A549 (cell line): ENCODE measurements at regions not wholly inside any gene's neighbourhood (a gene's known extent, or its start where the extent isn't known, plus 50 kb on each side); places are given as distances from the start of the nearest gene placed in this dataset.

Experiments
- ATAC-seq, 2 experiments: fragments of 200-7000 bp in 1 of 2; fragments of >200 bp in 1 of 2; cut with Nextera tagmentation in 1 of 2; cut with Tn5 transposase in 1 of 2; 3 replicates each; pipeline versions ENCODE4 v1.8.0 to v1.9.1; 2018 to 2020; ENCODE audit warnings: mild to moderate bottlenecking in 1 of 2, moderate library complexity in 1 of 2
- CTCF ChIA-PET: fragments of 300-600 bp; sonication (Branson Sonifier 250); formaldehyde crosslinking; extraction: SDS; loops from one replicate; lab custom pipeline; 2021; ENCODE audit warnings: antibody characterized with exemption, inconsistent platforms; lab: Yijun Ruan, JAX
- POLR2A ChIA-PET: fragments of 350-600 bp; formaldehyde crosslinking; extraction: SDS; loops from one replicate; lab custom pipeline; 2021; ENCODE audit warnings: antibody characterized with exemption, inconsistent platforms; lab: Yijun Ruan, JAX
- DNase-seq, 2 experiments: peaks; one replicate each; pipeline versions ENCODE4 v3.0.0 to v3.0.0-alpha.2; 2011 to 2016; ENCODE audit warnings: low read depth in 1 of 2, low spot score in 1 of 2
- FAIRE-seq: peaks from 2 replicates; lab custom pipeline; 2011; peaks lifted over from hg19 to GRCh38; lab: Jason Lieb, UNC
- H3K27ac ChIP-seq, 2 experiments: fragments of >200 bp; sonication (Bioruptor Twin); formaldehyde crosslinking; 3 replicates each; pipeline ENCODE4 v1.5.1; 2016 to 2017
- H3K4me1 ChIP-seq: fragments of >200 bp; sonication (Bioruptor Twin); formaldehyde crosslinking; 3 replicates; pipeline ENCODE4 v1.6.1; 2016
- H3K4me2 ChIP-seq: fragments of >200 bp; sonication (Bioruptor Twin); formaldehyde crosslinking; 3 replicates; pipeline ENCODE4 v1.6.1; 2016
- H3K4me3 ChIP-seq: fragments of >200 bp; sonication (Bioruptor Twin); formaldehyde crosslinking; 3 replicates; pipeline ENCODE4 v1.5.1; 2016
- H3K9me3 ChIP-seq: fragments of >200 bp; sonication (Bioruptor Twin); formaldehyde crosslinking; 3 replicates; pipeline ENCODE4 v1.6.1; 2016
- BHLHE40 ChIP-seq: IDR thresholded peaks from 2 replicates; pipeline ENCODE4 v1.6.1; 2012; ENCODE audit warnings: low read depth, low read length, inconsistent platforms
- CEBPB ChIP-seq, 2 experiments: fragments of >200 bp in 1 of 2; sonication (Bioruptor Twin) in 1 of 2; formaldehyde crosslinking in 1 of 2; IDR thresholded peaks; 2 replicates each; pipeline ENCODE4 v1.6.1; 2012 to 2016
- CHD2 ChIP-seq: fragments of 150-350 bp; IDR thresholded peaks from 2 replicates; pipeline ENCODE4 v1.6.1; 2014; ENCODE audit warnings: low read length; ENCODE audit not compliant: partially characterized antibody
- EHMT2 ChIP-seq: fragments of 200-600 bp; sonication (generic); IDR thresholded peaks from 2 replicates; pipeline ENCODE4 v1.6.1; 2016; ENCODE audit warnings: antibody characterized with exemption, low read depth, mild to moderate bottlenecking, moderate library complexity
- EP300 ChIP-seq, 2 experiments: fragments of >200 bp; sonication (Bioruptor Twin); formaldehyde crosslinking; IDR thresholded peaks; 2 replicates in 1 of 2; 3 replicates in 1 of 2; pipeline ENCODE4 v1.6.1; 2016 to 2017
- ESRRA ChIP-seq: fragments of 150-350 bp; IDR thresholded peaks from 2 replicates; pipeline ENCODE4 v1.6.1; 2014; ENCODE audit warnings: mild to moderate bottlenecking, low read length, borderline replicate concordance
- HOXA7 ChIP-seq: fragments of 250-450 bp; sonication (Bioruptor Pico); IDR thresholded peaks from 2 replicates; pipeline ENCODE4 v1.5.0; 2020; ENCODE audit warnings: mild to moderate bottlenecking, moderate library complexity
- HOXB13 ChIP-seq: fragments of 250-450 bp; sonication (Bioruptor Pico); IDR thresholded peaks from 2 replicates; pipeline ENCODE4 v1.5.0; 2020; ENCODE audit warnings: low read depth, mild to moderate bottlenecking, moderate library complexity
- HOXB5 ChIP-seq: fragments of 250-450 bp; sonication (Bioruptor Pico); IDR thresholded peaks from 2 replicates; pipeline ENCODE4 v1.5.0; 2020; ENCODE audit warnings: mild to moderate bottlenecking, moderate library complexity
- JUN ChIP-seq, 2 experiments: fragments of >200 bp; sonication (Bioruptor Twin); formaldehyde crosslinking; IDR thresholded peaks; 2 replicates in 1 of 2; 3 replicates in 1 of 2; pipeline ENCODE4 v1.6.1; 2016 to 2017
- MAFK ChIP-seq: fragments of 450-650 bp; IDR thresholded peaks from 2 replicates; pipeline ENCODE4 v1.6.1; 2014; ENCODE audit not compliant: partially characterized antibody
- MAX ChIP-seq: IDR thresholded peaks from 2 replicates; pipeline ENCODE4 v1.6.1; 2012
- NFE2L2 ChIP-seq: fragments of 150-350 bp; conservative IDR thresholded peaks from 2 replicates; pipeline ENCODE4 v1.6.1; 2014; ENCODE audit warnings: low read length
- NR3C1 ChIP-seq: fragments of >200 bp; sonication (Bioruptor Twin); formaldehyde crosslinking; IDR thresholded peaks from 3 replicates; pipeline ENCODE4 v1.6.1; 2017
- PBX3 ChIP-seq: IDR thresholded peaks from 2 replicates; pipeline ENCODE4 v1.6.1; 2012
- PHF8 ChIP-seq: fragments of 200-600 bp; sonication (generic); IDR thresholded peaks from 2 replicates; pipeline ENCODE4 v1.6.1; 2016; ENCODE audit warnings: low read depth, mild to moderate bottlenecking, antibody characterized with exemption, moderate library complexity, borderline replicate concordance
- RARB ChIP-seq: fragments of 250-450 bp; sonication (Bioruptor Pico); IDR thresholded peaks from 2 replicates; pipeline ENCODE4 v1.8.0; 2021; ENCODE audit warnings: mild to moderate bottlenecking, moderate library complexity
- RCOR1 ChIP-seq: fragments of 150-350 bp; IDR thresholded peaks from 2 replicates; pipeline ENCODE4 v1.6.1; 2014; ENCODE audit warnings: antibody characterized with exemption, low read length, low read depth
- SMC3 ChIP-seq: fragments of >200 bp; sonication (Bioruptor Twin); formaldehyde crosslinking; IDR thresholded peaks from 3 replicates; pipeline ENCODE4 v1.6.1; 2018; ENCODE audit warnings: inconsistent platforms
- SREBF2 ChIP-seq: fragments of 450-650 bp; IDR thresholded peaks from 2 replicates; pipeline ENCODE4 v1.6.1; 2014; ENCODE audit warnings: mild to moderate bottlenecking, moderate library complexity
- ZC3H11A ChIP-seq: fragments of 450-650 bp; IDR thresholded peaks from 2 replicates; pipeline ENCODE4 v1.6.1; 2014; ENCODE audit warnings: antibody characterized with exemption, mild to moderate bottlenecking
- ZNF302 ChIP-seq: fragments of 250-450 bp; sonication (Bioruptor Pico); IDR thresholded peaks from 2 replicates; pipeline ENCODE4 v1.9.0; 2021; ENCODE audit warnings: inconsistent platforms, mild to moderate bottlenecking, moderate library complexity
- ZSCAN20 ChIP-seq: fragments of 250-450 bp; sonication (Bioruptor Pico); IDR thresholded peaks from 2 replicates; pipeline ENCODE4 v1.8.0; 2022; ENCODE audit warnings: mild to moderate bottlenecking, moderate library complexity
- WGBS: methylation state at CpG from one replicate; pipeline ENCODE4 v1.1.6; 2017; ENCODE audit errors: missing lambda C conversion rate; 5-methylcytosine and 5-hydroxymethylcytosine counted together

GRCh38 chr7:68336594-68336993 is 1261.7 kb upstream of the AUTS2 start (continued):
- TF ChIP-seq RCOR1: no peak
- no peak for TF ChIP-seq SREBF2
- no peak for TF ChIP-seq PBX3
- no peak for TF ChIP-seq EP300 (IDR thresholded peaks at IDR 0.05)
- no peak for TF ChIP-seq HOXB13 (CRISPR knock-in tag)
- TF ChIP-seq, all 56 proteins: peak for 0

GRCh38 chr7:68348401-68348800 is 1249.9 kb upstream of the AUTS2 start:
- no peak for ATAC-seq
- DNase-seq: no peak
- WGBS: 65% methylated on average over 3 of the region's 3 CpGs
- CTCF ChIA-PET: no interaction called here
- no peak overlapping the region for H3K27ac ChIP-seq
- no peak overlapping the region for H3K4me3 ChIP-seq
- peaks cover 13% of the 10 kb centered on the region; the same call in 2 of the 3 replicates for H3K9me3 ChIP-seq
- H3K4me1 ChIP-seq: no peaks in the 10 kb centered on the region
- FAIRE-seq: no peak
- no peak overlapping the region for H3K4me2 ChIP-seq
- POLR2A ChIA-PET: no interaction called here
- TF ChIP-seq NFE2L2 (no peak), ESRRA (no peak), ZSCAN20 (CRISPR knock-in tag) (no peak), CHD2 (no peak), ZC3H11A (no peak), SMC3 (no peak), CEBPB (IDR thresholded peaks at IDR 0.05) (no peak), MAX (no peak), PHF8 (no peak), EP300 (IDR thresholded peaks at IDR 0.05) (no peak), JUN (IDR thresholded peaks at IDR 0.05) (no peak), ZNF302 (CRISPR knock-in tag) (no peak), BHLHE40 (no peak), EHMT2 (no peak)

GRCh38 chr7:68362745-68363518 is 1235.3 kb upstream of the AUTS2 start:
- ChIA-PET POLR2A (no interaction called here), CTCF (interaction anchor here (0.6 to 0.9 kb wide), 2 partner anchors 42 to 53 kb away, joined by 3 read pairs; no protein-coding TSS in a partner anchor)
- no peak for FAIRE-seq
- TF ChIP-seq RARB (CRISPR knock-in tag) (no peak), HOXB5 (CRISPR knock-in tag) (no peak), CHD2 (no peak), ZSCAN20 (CRISPR knock-in tag) (no peak), SMC3 (no peak), NFE2L2 (no peak)
- Histone ChIP-seq H3K4me2 (no peak overlapping the region), H3K4me3 (no peak overlapping the region), H3K9me3 (no peaks in the 10 kb centered on the region; the same call in 2 of the 3 replicates), H3K27ac (no peak overlapping the region), H3K4me1 (no peaks in the 10 kb centered on the region)
- no peak for DNase-seq
- WGBS: 31% methylated on average over 7 of the region's 7 CpGs
- no peak for ATAC-seq

- no peak overlapping the region for H3K27ac ChIP-seq
- H3K9me3 ChIP-seq: no peaks in the 10 kb centered on the region; the same call in 2 of the 3 replicates
- CTCF ChIA-PET: interaction anchor here (0.7 kb wide), 1 partner anchor 307 kb away, joined by 3 read pairs; no protein-coding TSS in a partner anchor
- H3K4me3 ChIP-seq: no peak overlapping the region
- TF ChIP-seq MAFK (no peak), BHLHE40 (no peak), HOXA7 (CRISPR knock-in tag) (no peak), NR3C1 (no peak), NFE2L2 (no peak)
- TF ChIP-seq, all 56 proteins: peak for 0
- FAIRE-seq (no peak), ATAC-seq (no peak), DNase-seq (no peak)
- POLR2A ChIA-PET: no interaction called here
- WGBS: 40% methylated on average over 5 of the region's 5 CpGs
- no peaks in the 10 kb centered on the region for H3K4me1 ChIP-seq
- no peak overlapping the region for H3K4me2 ChIP-seq
Observed at GRCh38 chr7:68364886-68365625, 1233.2 kb upstream of the AUTS2 start.
